GM12878 (cell line): ENCODE measurements at regions not wholly inside any gene's neighbourhood (a gene's known extent, or its start where the extent isn't known, plus 50 kb on each side); places are given as distances from the start of the nearest gene placed in this dataset.

ENCODE experiments used
- ATAC-seq: fragments of 200-7000 bp; cut with Tn5 transposase; 3 replicates; pipeline ENCODE4 v1.9.1; 2020; ENCODE audit warnings: mild to moderate bottlenecking, moderate library complexity
- BruUV-seq: library from RNA; stranded (reverse); fragments of 400-500 nt; replicated peaks from 2 replicates; lab custom pipeline; 2021; lab: Mats Ljungman, UMichigan
- CTCF ChIA-PET: fragments of 300-600 bp; sonication (Branson Sonifier 250); formaldehyde crosslinking; extraction: SDS; loops from one replicate; lab custom pipeline; 2021; ENCODE audit warnings: inconsistent platforms; lab: Yijun Ruan, JAX
- POLR2A ChIA-PET: fragments of 350-600 bp; formaldehyde crosslinking; extraction: SDS; loops from one replicate; lab custom pipeline; 2021; ENCODE audit warnings: inconsistent platforms; lab: Charles Lee
- RAD21 ChIA-PET: fragments of 300-600 bp; sonication (Branson Sonifier 250); formaldehyde crosslinking; loops from one replicate; lab custom pipeline; 2023; ENCODE audit warnings: antibody characterized with exemption; ENCODE audit not compliant: unreplicated experiment; lab: Charles Lee
- SMC1A ChIA-PET: fragments of 300-600 bp; sonication (Branson Sonifier 250); formaldehyde crosslinking; loops from one replicate; lab custom pipeline; 2023; ENCODE audit not compliant: unreplicated experiment, uncharacterized antibody; lab: Charles Lee
- DNase-seq: peaks from one replicate; pipeline ENCODE4 v3.0.0-alpha.2; 2011; ENCODE audit warnings: low read depth, low spot score
- FAIRE-seq: peaks from 3 replicates; lab custom pipeline; 2011; peaks lifted over from hg19 to GRCh38; lab: Jason Lieb, UNC
- H2AFZ ChIP-seq: 2 replicates; pipeline ENCODE4 v1.6.0; 2011; ENCODE audit warnings: low read depth, low read length, control low read depth; ENCODE audit not compliant: control insufficient read depth
- H3K27ac ChIP-seq: 2 replicates; pipeline ENCODE4 v1.5.1; 2011; ENCODE audit warnings: control low read depth; ENCODE audit not compliant: control insufficient read depth, insufficient read depth
- H3K27me3 ChIP-seq, 2 experiments: replicated peaks in 1 of 2; 2 replicates each; pipeline versions ENCODE4 v1.6.0 to v1.6.1; 2011; ENCODE audit warnings: low read length in 1 of 2; ENCODE audit not compliant: control insufficient read depth in 2 of 2, insufficient read depth in 2 of 2
- H3K36me3 ChIP-seq, 2 experiments: 2 replicates each; pipeline ENCODE4 v1.5.1; 2011; ENCODE audit warnings: low read length in 1 of 2; ENCODE audit not compliant: control insufficient read depth in 2 of 2, insufficient read depth in 2 of 2
- H3K4me1 ChIP-seq: 2 replicates; pipeline ENCODE4 v1.6.1; 2011; ENCODE audit warnings: mild to moderate bottlenecking, low read length, moderate library complexity, mixed read lengths; ENCODE audit not compliant: control insufficient read depth, insufficient read depth
- H3K4me2 ChIP-seq: 2 replicates; pipeline ENCODE4 v1.6.0; 2011; ENCODE audit warnings: control low read depth; ENCODE audit not compliant: control insufficient read depth, insufficient read depth
- H3K4me3 ChIP-seq: fragments of 200-600 bp; sonication (generic); 2 replicates; pipeline ENCODE4 v1.5.1; 2016
- H3K79me2 ChIP-seq: 2 replicates; pipeline ENCODE4 v1.6.0; 2011; ENCODE audit warnings: low read length; ENCODE audit not compliant: control insufficient read depth, insufficient read depth
- H3K9ac ChIP-seq: 2 replicates; pipeline ENCODE4 v1.8.0; 2011; ENCODE audit warnings: low read length, control low read depth, mixed read lengths; ENCODE audit not compliant: control insufficient read depth, insufficient read depth
- H3K9me3 ChIP-seq: replicated peaks from 3 replicates; pipeline ENCODE4 v1.5.1; 2011; ENCODE audit warnings: mild to moderate bottlenecking, low read length; ENCODE audit not compliant: control insufficient read depth, insufficient read depth
- H4K20me1 ChIP-seq: 2 replicates; pipeline ENCODE4 v1.6.0; 2011; ENCODE audit not compliant: control insufficient read depth, insufficient read depth
- BMI1 ChIP-seq: fragments of 450-650 bp; IDR thresholded peaks from 2 replicates; pipeline ENCODE4 v1.6.1; 2016; ENCODE audit warnings: mild to moderate bottlenecking, moderate library complexity, borderline replicate concordance
- HCFC1 ChIP-seq: fragments of 150-350 bp; IDR thresholded peaks from 2 replicates; pipeline ENCODE4 v1.6.1; 2014; ENCODE audit warnings: low read length
- RAD51 ChIP-seq: fragments of 450-650 bp; IDR thresholded peaks from 2 replicates; pipeline ENCODE4 v1.6.1; 2016; ENCODE audit warnings: moderate library complexity, mild to moderate bottlenecking, inconsistent platforms
- ZNF217 ChIP-seq: fragments of 450-650 bp; IDR thresholded peaks from 2 replicates; pipeline ENCODE4 v1.6.1; 2017; ENCODE audit warnings: antibody characterized with exemption, mild to moderate bottlenecking
- WGBS: methylation state at CpG from one replicate; pipeline ENCODE4 v1.1.6; 2016; ENCODE audit warnings: low lambda C conversion rate; ENCODE audit not compliant: insufficient replicate concordance, insufficient coverage; ENCODE audit errors: missing lambda C conversion rate; 5-methylcytosine and 5-hydroxymethylcytosine counted together
- in situ Hi-C: fragments of 300-500 bp; cut with MboI; formaldehyde crosslinking; loops from 9 replicates; pipeline ENCODE4 v1.14.3; 2018; ENCODE audit warnings: mixed read lengths
- intact Hi-C: fragments of 100-400 bp; cut with micrococcal nuclease; formaldehyde crosslinking; loops from one replicate; pipeline ENCODE4 v1.14.2; 2022; ENCODE audit not compliant: unreplicated experiment

DNA sequence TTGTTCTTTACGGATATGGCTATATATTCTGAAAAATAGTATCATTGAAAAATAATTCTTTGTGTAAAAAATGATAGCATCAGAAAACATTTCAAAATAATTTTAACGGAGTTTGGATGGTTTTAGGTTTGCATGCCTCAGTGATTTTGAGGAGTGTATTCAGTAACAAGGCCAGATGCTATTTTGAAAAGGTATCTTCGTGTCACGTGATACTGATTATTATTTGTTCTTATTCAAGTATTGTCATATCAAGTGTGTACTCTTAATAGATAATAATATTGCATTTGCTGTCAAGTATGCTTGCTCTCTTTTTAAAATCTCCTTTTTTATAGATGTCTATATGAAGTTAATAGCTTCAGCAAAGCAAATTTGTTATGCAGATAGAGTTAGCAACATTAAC, 313.1 kb upstream of the PTPRD start:
- ChIA-PET RAD21 (no interaction called here), SMC1A (no interaction called here), CTCF (no interaction called here), POLR2A (no interaction called here)
- Histone ChIP-seq H3K4me1 (no peaks in the 10 kb centered on the region), H3K4me3 (no peak overlapping the region), H3K27me3 (no peaks in the 10 kb centered on the region), H3K27ac (no peak overlapping the region), H3K9me3 (no peaks in the 10 kb centered on the region), H3K36me3 (no peaks in the 10 kb centered on the region), H4K20me1 (no peaks in the 10 kb centered on the region), H2AFZ (no peak overlapping the region), H3K9ac (no peak overlapping the region), H3K4me2 (no peak overlapping the region), H3K79me2 (no peaks in the 10 kb centered on the region)
- no peak for DNase-seq
- TF ChIP-seq RAD51 = peak; percentile 58; the same call in 1 of the 2 replicates
- no peak for TF ChIP-seq BMI1
- WGBS = 37% methylated on average over 4 of the region's 4 CpGs
- no peak for ATAC-seq
- in situ Hi-C loops = no loop called here
- no peak for FAIRE-seq
- no TSS peak for BruUV-seq
- intact Hi-C loops = no loop called here

DNA sequence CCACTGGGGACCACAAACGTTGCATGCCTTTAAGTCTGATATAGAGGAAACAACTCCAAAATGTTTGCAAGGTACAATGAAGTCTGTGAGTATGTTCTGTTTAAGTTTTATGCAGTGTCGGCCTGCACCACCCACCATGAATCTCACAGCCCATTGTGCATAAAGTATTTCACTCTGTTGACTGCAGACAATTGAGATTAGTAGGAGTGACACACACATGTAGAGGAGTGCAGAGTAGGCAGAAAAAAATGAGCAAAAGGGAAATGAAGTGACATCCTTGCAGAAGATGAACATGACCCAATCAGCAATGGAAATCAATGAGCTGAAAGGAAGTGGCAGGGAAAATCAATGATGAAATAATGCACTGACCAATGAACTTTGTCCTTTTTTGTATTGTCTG, 315.6 kb upstream of the PTPRD start:
- CTCF ChIA-PET = interaction anchor here (1.1 kb wide), 1 partner anchor 8 kb away, joined by 4 read pairs; no protein-coding TSS in a partner anchor
- Histone ChIP-seq H3K4me3 (no peak overlapping the region), H3K27me3 (no peaks in the 10 kb centered on the region), H3K79me2 (no peaks in the 10 kb centered on the region), H4K20me1 (no peaks in the 10 kb centered on the region), H3K9me3 (no peaks in the 10 kb centered on the region), H3K4me1 (no peaks in the 10 kb centered on the region), H3K36me3 (no peaks in the 10 kb centered on the region), H3K27ac (no peak overlapping the region), H2AFZ (no peak overlapping the region), H3K4me2 (no peak overlapping the region), H3K9ac (no peak overlapping the region)
- 3% methylated on average over 2 of the region's 2 CpGs for WGBS
- intact Hi-C loops = no loop called here
- POLR2A ChIA-PET = no interaction called here
- TF ChIP-seq ZNF217 (no peak), HCFC1 (no peak)
- FAIRE-seq = no peak
- RAD21 ChIA-PET = no interaction called here
- ATAC-seq = no peak
- BruUV-seq = no TSS peak
- DNase-seq = no peak
- in situ Hi-C loops = no loop called here
- SMC1A ChIA-PET = interaction anchor here (1.0 kb wide), 1 partner anchor 10 kb away, joined by 4 read pairs; no protein-coding TSS in a partner anchor
